ENCODE measurements at regions not wholly inside any gene's neighbourhood (a gene's known extent, or its start where the extent isn't known, plus 50 kb on each side); places are given as distances from the start of the nearest gene placed in this dataset.

- no peak for DNase-seq (ENCODE audit: low read depth)
- TF ChIP-seq CTCF (IDR thresholded peaks at IDR 0.05; ENCODE audit: insufficient read depth, low read length): no peak
- no peak overlapping the region for H3K4me3 ChIP-seq (ENCODE audit: low read depth, low read length)
Measured at GRCh38 chr4:140212194-140212593, 58.2 kb upstream of the MAML3 start.

- no peak for TF ChIP-seq CTCF (IDR thresholded peaks at IDR 0.05; ENCODE audit: insufficient read depth, low read length)
Measured at GRCh38 chr4:140211693-140212092, 57.7 kb upstream of the MAML3 start.

GRCh38 chr4:140211161-140211560, 57.2 kb upstream of the MAML3 start:
- DNase-seq (ENCODE audit: low read depth): no peak
- no peak for TF ChIP-seq CTCF (IDR thresholded peaks at IDR 0.05; ENCODE audit: insufficient read depth, low read length)
- H3K4me3 ChIP-seq (ENCODE audit: low read depth, low read length): no peak overlapping the region

More at GRCh38 chr4:140211693-140212092, 57.7 kb upstream of the MAML3 start:
- no peak overlapping the region for H3K4me3 ChIP-seq (ENCODE audit: low read depth, low read length)
- no peak for DNase-seq (ENCODE audit: low read depth)

GRCh38 chr4:140208921-140209320, 54.9 kb upstream of the MAML3 start:
- no peak for DNase-seq (ENCODE audit: low read depth)
- H3K4me3 ChIP-seq (ENCODE audit: low read depth, low read length): no peak overlapping the region
- TF ChIP-seq CTCF (IDR thresholded peaks at IDR 0.05; ENCODE audit: insufficient read depth, low read length): no peak
